ENCODE measurements at regions not wholly inside any gene's neighbourhood (a gene's known extent, or its start where the extent isn't known, plus 50 kb on each side); places are given as distances from the start of the nearest gene placed in this dataset.

DNA sequence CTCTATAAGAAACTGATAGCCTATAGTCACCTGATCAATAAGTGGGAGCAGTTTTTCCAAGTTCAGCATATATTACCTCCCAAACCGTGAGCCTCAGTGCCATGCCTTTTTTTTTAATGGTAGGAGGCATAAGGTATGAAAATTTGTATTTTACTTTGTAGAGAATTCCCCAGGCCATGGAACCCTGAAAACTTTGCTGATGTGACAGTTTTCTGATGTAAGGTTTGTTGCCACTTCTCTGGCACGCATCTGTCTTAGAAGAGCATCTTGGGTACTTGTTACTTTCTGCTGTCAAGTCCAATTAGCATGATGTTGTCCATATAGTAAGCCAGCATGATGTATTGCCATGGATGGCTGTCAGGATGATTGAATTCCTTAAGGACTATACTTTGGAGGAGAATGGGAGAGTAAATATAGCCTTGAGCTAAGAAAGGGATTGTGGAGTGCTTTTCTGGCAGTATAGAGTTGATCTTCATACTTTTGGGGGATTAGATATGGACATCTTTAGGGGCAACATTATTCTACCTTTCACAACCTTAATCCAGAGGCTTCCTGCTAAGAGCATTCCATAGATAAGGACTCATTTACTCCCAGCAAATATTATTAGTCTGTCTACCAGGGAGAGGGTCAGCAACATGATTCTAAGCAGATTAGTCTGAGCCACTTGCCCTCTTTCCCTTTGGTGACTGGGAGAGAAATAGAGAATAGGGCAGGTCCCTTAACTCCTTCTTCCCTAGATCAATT lies 389.6 kb downstream of the YTHDC2 start:
- in situ Hi-C loops (cut with MboI; ENCODE audit: low sequenced_read_pairs) = no loop called here

DNA sequence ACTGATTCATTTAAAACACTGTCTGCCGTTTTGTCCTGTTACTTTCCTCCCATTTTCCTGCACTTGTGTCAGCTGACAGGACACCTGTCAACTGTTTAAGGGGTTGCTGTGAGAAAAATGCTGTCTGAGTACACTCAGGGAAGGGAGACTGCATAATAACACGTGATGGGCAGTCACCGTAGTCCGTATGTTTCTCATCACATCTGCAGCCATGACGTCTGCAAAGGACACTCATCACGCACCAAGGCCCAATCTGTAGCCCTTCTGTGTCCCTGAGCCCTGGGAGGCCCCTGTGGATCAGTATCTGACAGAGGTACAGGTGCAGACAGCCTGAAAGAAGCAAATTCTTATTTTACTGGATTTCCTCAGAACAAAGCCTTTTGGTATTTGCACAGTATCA lies 396.3 kb downstream of the YTHDC2 start:
- Histone ChIP-seq H3K9me3 (no peaks in the 10 kb centered on the region), H3K4me1 (no peaks in the 10 kb centered on the region), H3K36me3 (replicated peaks) (no peaks in the 10 kb centered on the region), H3K27me3 (ENCODE audit: low read depth) (peaks cover 3% of the 10 kb centered on the region; the same call in 1 of the 2 replicates), H3K4me3 (no peak overlapping the region)
- DNase-seq (ENCODE audit: low spot score in 2 of 2) = no peak
- in situ Hi-C loops (cut with MboI; ENCODE audit: low sequenced_read_pairs) = no loop called here

More for the DNA sequence above, 389.6 kb downstream of the YTHDC2 start:
- no peaks in the 10 kb centered on the region for H3K9me3 ChIP-seq
- peaks cover 3% of the 10 kb centered on the region; the same call in 1 of the 2 replicates for H3K27me3 ChIP-seq (ENCODE audit: low read depth)
- H3K4me1 ChIP-seq = no peaks in the 10 kb centered on the region
- DNase-seq (ENCODE audit: low spot score in 2 of 2) = no peak
- no peak overlapping the region for H3K4me3 ChIP-seq
- no peaks in the 10 kb centered on the region for H3K36me3 ChIP-seq (replicated peaks)

DNA sequence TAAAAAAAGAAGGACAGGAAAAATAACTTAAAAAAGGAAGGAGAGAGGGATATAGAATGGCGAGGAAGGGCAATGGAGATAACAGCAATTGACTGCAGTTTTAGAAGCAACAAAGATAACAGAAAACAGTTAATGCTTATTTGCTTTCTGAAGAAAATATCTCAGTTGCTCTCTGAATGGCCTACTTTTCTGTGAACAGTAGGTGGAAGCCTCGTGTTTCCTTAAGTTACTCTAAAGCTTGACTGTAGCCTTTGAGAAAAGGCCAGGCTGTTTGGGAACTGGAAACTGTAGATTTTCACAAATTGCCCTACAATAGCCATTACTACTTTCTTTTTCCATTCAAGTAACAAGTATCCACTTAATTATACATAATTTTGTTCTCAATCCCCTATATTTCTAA lies 404.5 kb downstream of the YTHDC2 start:
- H3K27me3 ChIP-seq (ENCODE audit: low read depth) = no peaks in the 10 kb centered on the region
- no peaks in the 10 kb centered on the region for H3K36me3 ChIP-seq (replicated peaks)
- H3K4me1 ChIP-seq = no peaks in the 10 kb centered on the region; the same call in 1 of the 2 replicates
- no peak for DNase-seq (ENCODE audit: low spot score in 2 of 2)
- H3K9me3 ChIP-seq = no peaks in the 10 kb centered on the region
- H3K4me3 ChIP-seq = no peak overlapping the region
- in situ Hi-C loops (cut with MboI; ENCODE audit: low sequenced_read_pairs) = no loop called here

DNA sequence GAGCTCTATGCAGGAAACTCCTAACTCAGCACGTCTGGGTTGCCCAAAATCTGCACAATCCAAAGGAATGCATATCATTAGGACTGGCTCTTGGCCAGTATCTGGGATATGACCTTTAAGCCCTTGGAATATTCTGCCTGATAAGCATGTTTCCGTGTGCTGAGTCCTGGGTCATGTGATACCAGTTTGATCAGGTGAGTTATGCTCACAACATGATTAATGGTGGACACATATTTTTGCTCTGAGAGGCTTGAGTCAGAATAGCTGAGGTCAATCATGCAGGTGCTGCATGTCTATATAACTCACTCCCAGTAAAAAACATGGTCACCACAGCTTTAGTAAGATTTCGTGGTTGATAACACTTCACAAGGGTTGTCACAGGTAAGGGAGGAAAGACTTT lies 408.8 kb downstream of the YTHDC2 start:
- no peaks in the 10 kb centered on the region for H3K36me3 ChIP-seq (replicated peaks)
- H3K4me1 ChIP-seq = no peaks in the 10 kb centered on the region; the same call in 1 of the 2 replicates
- no peak for DNase-seq (ENCODE audit: low spot score in 2 of 2)
- no peaks in the 10 kb centered on the region for H3K9me3 ChIP-seq
- H3K27me3 ChIP-seq (ENCODE audit: low read depth) = no peaks in the 10 kb centered on the region
- H3K4me3 ChIP-seq = no peak overlapping the region
- in situ Hi-C loops (cut with MboI; ENCODE audit: low sequenced_read_pairs) = no loop called here

DNA sequence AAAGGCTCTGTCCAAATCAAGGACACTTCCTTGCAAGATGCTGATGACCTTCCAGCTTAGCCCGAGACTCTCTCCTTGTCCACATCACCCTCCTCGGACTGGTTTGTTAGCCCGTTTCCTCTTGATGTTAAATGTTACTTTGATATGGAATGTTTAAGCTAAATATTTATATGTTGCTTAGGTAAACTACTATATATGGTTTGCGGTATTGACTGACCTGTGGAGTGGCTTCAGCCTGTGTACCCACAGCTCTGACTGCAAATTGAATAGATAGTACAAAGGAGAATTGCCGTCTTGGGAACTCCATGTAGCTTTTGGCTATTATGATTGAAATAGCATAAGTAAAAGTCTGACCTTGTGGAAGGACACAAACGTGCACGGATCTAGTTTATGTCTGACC lies 422.0 kb downstream of the YTHDC2 start:
- no peak for DNase-seq (ENCODE audit: low spot score in 2 of 2)

DNA sequence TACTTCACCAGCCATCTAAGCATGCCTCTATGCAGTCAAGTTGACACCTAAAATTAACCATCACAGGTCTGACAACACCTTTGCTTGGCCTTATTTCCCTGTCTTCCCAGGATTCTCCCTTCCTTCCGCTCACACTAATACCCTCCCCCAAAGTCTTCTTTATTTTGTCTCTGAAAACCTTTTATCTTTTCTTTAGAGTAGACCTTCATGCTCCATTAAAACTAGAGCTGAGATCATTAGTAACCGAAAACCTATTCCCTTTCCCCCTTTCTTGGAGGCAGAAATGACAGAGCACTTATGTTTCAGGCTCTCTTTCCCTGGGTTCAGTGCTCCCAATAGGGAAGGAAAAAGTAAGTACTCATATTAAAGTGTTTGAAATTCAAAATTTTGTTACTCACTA lies 423.8 kb downstream of the YTHDC2 start:
- Histone ChIP-seq H3K36me3 (replicated peaks) (no peaks in the 10 kb centered on the region), H3K27me3 (ENCODE audit: low read depth) (0 out of 2 replicates have a peak, but pooled peaks cover 3% of the 10 kb centered on the region), H3K9me3 (no peaks in the 10 kb centered on the region), H3K4me3 (no peak overlapping the region), H3K4me1 (no peaks in the 10 kb centered on the region)
- DNase-seq (ENCODE audit: low spot score in 2 of 2) = no peak
- in situ Hi-C loops (cut with MboI; ENCODE audit: low sequenced_read_pairs) = no loop called here

More for the DNA sequence above, 422.0 kb downstream of the YTHDC2 start:
- Histone ChIP-seq H3K36me3 (replicated peaks) (no peaks in the 10 kb centered on the region), H3K9me3 (no peaks in the 10 kb centered on the region), H3K27me3 (ENCODE audit: low read depth) (0 out of 2 replicates have a peak, but pooled peaks cover 3% of the 10 kb centered on the region), H3K4me3 (no peak overlapping the region), H3K4me1 (no peaks in the 10 kb centered on the region)
- in situ Hi-C loops (cut with MboI; ENCODE audit: low sequenced_read_pairs) = no loop called here

DNA sequence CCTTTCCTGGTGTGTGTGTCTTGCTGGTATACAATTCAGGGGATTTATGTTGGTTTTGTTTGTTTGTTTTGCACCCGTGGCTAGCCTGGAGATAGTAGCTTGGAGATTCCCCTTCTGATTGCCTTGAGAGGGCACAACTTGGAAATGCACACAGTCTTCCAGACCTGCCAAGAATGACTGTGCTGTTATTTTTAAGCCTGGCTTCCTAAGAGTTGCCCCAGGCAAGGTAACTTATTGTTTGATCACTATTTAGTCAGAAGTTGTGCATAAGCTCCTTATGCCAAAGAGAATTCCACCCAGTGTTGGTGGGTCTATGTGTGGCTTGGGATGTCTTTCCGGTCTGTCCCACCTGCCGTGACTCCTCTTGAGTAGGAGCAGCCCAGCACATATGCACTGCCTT lies 421.9 kb upstream of the KCNN2 start:
- no peaks in the 10 kb centered on the region for H3K9me3 ChIP-seq
- no peaks in the 10 kb centered on the region for H3K4me1 ChIP-seq
- DNase-seq (ENCODE audit: low spot score in 2 of 2) = no peak
- no peaks in the 10 kb centered on the region for H3K36me3 ChIP-seq (replicated peaks)
- H3K4me3 ChIP-seq = no peak overlapping the region
- H3K27me3 ChIP-seq (ENCODE audit: low read depth) = 0 out of 2 replicates have a peak, but pooled peaks cover 3% of the 10 kb centered on the region
- in situ Hi-C loops (cut with MboI; ENCODE audit: low sequenced_read_pairs) = no loop called here

DNA sequence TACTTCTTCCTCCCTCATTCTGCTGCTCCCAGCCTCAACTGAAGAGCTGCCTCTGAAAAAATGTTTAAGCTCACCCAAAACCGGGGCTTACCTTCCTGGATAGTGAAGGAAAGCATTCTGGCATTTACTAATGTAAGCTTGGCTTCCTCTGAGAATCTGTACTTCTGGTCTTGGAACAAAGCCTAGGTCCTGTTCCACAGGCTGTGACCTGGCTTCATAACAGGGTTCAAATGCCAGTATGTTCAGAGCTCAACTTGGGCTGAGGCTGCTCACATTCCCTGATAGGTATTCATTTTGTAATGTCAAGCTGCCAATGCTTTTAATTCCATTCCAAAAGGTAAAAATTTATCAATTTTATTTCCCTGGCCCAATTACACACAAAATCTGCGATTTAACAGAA lies 411.7 kb upstream of the KCNN2 start:
- Histone ChIP-seq H3K4me1 (no peaks in the 10 kb centered on the region), H3K9me3 (no peaks in the 10 kb centered on the region), H3K27me3 (ENCODE audit: low read depth) (peaks cover 3% of the 10 kb centered on the region; the same call in 1 of the 2 replicates), H3K4me3 (no peak overlapping the region), H3K36me3 (replicated peaks) (no peaks in the 10 kb centered on the region)
- no peak for DNase-seq (ENCODE audit: low spot score in 2 of 2)
- in situ Hi-C loops (cut with MboI; ENCODE audit: low sequenced_read_pairs) = no loop called here

DNA sequence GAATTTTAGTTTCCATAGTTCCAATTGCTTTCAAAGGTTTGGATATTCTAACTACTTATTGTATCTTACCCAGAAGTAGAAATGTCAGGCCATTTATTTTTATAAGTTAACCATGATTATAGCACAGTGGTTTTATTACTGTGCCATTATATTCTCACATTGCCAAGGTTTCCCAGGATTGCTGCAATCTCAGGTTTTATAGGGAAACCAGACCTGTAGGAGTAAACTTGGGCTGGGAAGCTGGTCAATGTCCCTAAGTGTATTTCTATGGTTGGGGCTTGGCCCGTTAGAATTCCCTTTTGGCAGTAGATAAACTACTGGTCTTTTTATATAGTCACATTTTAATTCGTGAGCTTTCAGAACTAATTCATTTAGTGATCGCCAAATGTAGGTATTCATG lies 396.6 kb upstream of the KCNN2 start:
- Histone ChIP-seq H3K36me3 (replicated peaks) (no peaks in the 10 kb centered on the region), H3K27me3 (ENCODE audit: low read depth) (no peaks in the 10 kb centered on the region), H3K9me3 (no peaks in the 10 kb centered on the region), H3K4me1 (no peaks in the 10 kb centered on the region), H3K4me3 (no peak overlapping the region)
- no peak for DNase-seq (ENCODE audit: low spot score in 2 of 2)
- in situ Hi-C loops (cut with MboI; ENCODE audit: low sequenced_read_pairs) = no loop called here

DNA sequence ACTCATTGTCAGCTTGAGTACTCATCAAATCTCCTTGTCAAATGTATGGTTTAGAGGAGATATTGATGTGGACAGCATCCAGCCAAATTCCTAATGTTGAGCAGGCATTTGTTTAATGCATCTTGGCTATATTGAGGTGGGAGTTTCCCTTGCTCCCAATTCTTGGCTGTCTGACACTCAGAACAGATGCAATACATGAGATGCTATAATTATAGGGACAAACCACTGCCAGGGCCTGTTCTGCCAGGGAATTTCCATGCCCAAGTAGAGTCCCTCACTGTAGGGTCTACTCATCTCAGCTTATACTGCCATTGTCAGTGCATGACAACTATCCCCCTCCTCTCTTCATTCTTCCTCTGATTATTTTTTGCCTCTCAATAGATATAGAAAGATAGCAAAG lies 392.0 kb upstream of the KCNN2 start:
- Histone ChIP-seq H3K4me1 (no peaks in the 10 kb centered on the region), H3K9me3 (no peaks in the 10 kb centered on the region), H3K36me3 (replicated peaks) (no peaks in the 10 kb centered on the region), H3K4me3 (no peak overlapping the region), H3K27me3 (ENCODE audit: low read depth) (no peaks in the 10 kb centered on the region)
- no peak for DNase-seq (ENCODE audit: low spot score in 2 of 2)
- in situ Hi-C loops (cut with MboI; ENCODE audit: low sequenced_read_pairs) = no loop called here

DNA sequence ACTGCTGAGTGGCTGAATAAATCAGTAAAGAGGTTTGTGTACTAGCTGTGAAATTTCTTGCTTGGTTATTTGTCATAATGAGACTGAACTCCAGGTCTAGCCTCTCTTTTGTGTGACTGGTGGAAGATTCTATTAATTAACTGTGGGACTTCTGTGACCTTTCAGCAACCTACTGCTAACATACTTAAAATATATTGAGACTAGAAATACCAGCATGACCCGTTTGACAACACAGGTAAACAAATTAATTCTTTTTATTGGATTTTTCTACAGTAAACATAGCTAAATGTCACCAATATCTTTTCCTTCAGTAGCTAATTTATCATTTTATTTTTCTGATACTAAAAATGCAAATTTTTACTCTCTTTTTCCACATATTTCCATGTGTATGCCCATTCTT lies 390.4 kb upstream of the KCNN2 start:
- H3K36me3 ChIP-seq (replicated peaks) = no peaks in the 10 kb centered on the region
- in situ Hi-C loops (cut with MboI; ENCODE audit: low sequenced_read_pairs) = no loop called here
- DNase-seq (ENCODE audit: low spot score in 2 of 2) = no peak
- no peaks in the 10 kb centered on the region for H3K27me3 ChIP-seq (ENCODE audit: low read depth)
- H3K4me3 ChIP-seq = no peak overlapping the region
- H3K9me3 ChIP-seq = no peaks in the 10 kb centered on the region
- H3K4me1 ChIP-seq = no peaks in the 10 kb centered on the region

DNA sequence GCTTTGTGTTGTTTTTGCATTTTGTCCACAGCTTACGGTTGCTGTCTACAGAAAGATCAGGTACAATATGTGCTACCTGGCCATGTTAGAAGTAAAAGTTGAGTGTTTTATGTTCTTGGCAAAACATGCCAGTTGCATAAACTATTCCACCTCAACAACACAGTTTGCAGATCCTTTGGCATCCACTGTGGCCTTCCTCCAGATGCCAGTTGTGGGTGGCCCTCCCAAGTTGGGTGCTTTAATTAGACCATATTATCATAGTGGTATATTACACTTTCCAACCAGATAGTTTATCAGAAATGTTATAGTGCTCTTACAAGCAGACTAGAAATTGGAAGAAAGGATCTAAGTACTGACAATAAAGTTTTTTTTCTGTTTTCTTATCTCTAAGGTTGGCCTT lies 386.9 kb upstream of the KCNN2 start:
- H3K27me3 ChIP-seq (ENCODE audit: low read depth) = no peaks in the 10 kb centered on the region
- no peaks in the 10 kb centered on the region for H3K4me1 ChIP-seq
- no peak for DNase-seq (ENCODE audit: low spot score in 2 of 2)
- H3K9me3 ChIP-seq = no peaks in the 10 kb centered on the region
- no peaks in the 10 kb centered on the region for H3K36me3 ChIP-seq (replicated peaks)
- in situ Hi-C loops (cut with MboI; ENCODE audit: low sequenced_read_pairs) = no loop called here
- H3K4me3 ChIP-seq = no peak overlapping the region

DNA sequence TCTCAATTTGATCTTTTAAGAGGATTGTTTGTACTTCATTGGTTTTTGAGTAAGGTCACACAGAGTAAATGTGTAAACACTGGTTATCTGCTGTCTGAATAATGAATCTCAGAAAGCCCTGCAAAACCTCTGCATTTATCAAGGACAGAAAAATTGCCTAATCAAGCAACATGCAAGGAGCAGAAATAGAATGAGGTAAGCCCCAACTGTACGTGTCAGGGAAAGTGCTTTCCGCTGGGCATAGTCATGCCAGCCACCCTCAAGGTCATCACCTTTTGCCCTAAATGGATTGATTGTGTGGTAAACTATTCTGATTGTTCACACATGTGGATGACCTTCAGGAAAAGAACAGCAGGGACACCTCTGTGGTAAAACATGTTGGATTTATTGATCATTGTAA lies 376.9 kb upstream of the KCNN2 start:
- DNase-seq (ENCODE audit: low spot score in 2 of 2) = no peak
- in situ Hi-C loops (cut with MboI; ENCODE audit: low sequenced_read_pairs) = no loop called here
- H3K4me1 ChIP-seq = no peaks in the 10 kb centered on the region
- 0 out of 2 replicates have a peak, but pooled peaks cover 4% of the 10 kb centered on the region for H3K27me3 ChIP-seq (ENCODE audit: low read depth)
- no peaks in the 10 kb centered on the region for H3K36me3 ChIP-seq (replicated peaks)
- no peak overlapping the region for H3K4me3 ChIP-seq
- H3K9me3 ChIP-seq = no peaks in the 10 kb centered on the region

DNA sequence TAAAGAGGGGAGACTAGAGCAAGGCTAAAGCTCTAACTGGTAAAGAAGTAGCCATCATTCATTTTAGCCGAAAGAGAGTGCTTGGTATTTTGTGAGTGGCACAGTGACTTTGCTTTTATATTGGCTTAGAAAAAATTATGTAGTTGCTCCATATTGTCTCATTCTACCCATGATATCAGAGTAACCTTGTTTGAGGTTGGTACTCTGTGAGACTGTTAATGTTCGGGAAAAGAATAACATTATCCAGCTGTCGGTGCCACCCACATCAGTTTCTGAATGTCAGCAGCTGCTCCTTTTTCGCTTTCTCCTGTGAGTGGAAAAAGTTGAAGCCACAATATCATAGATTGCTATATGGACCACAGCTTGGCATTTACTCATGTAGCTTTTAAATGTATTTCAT lies 376.4 kb upstream of the KCNN2 start:
- Histone ChIP-seq H3K36me3 (replicated peaks) (no peaks in the 10 kb centered on the region), H3K4me3 (no peak overlapping the region), H3K4me1 (no peaks in the 10 kb centered on the region), H3K27me3 (ENCODE audit: low read depth) (0 out of 2 replicates have a peak, but pooled peaks cover 4% of the 10 kb centered on the region), H3K9me3 (no peaks in the 10 kb centered on the region)
- DNase-seq (ENCODE audit: low spot score in 2 of 2) = no peak
- in situ Hi-C loops (cut with MboI; ENCODE audit: low sequenced_read_pairs) = no loop called here
